ENCODE measurements at regions not wholly inside any gene's neighbourhood (a gene's known extent, or its start where the extent isn't known, plus 50 kb on each side); places are given as distances from the start of the nearest gene placed in this dataset.

GRCh38 chr6:147949981-147950622 lies 392.5 kb upstream of the SASH1 start:
- TF ChIP-seq CTCF (IDR thresholded peaks at IDR 0.05) (no peak), ATF6 (CRISPR knock-in tag; IDR thresholded peaks at IDR 0.05) (no peak), ESRRA (CRISPR knock-in tag; IDR thresholded peaks at IDR 0.05; ENCODE audit: borderline replicate concordance) (no peak), NFATC4 (CRISPR knock-in tag; IDR thresholded peaks at IDR 0.05) (no peak), JUN (CRISPR knock-in tag; IDR thresholded peaks at IDR 0.05) (no peak), ZNF281 (CRISPR knock-in tag; IDR thresholded peaks at IDR 0.05) (no peak), TEAD4 (CRISPR knock-in tag; IDR thresholded peaks at IDR 0.05) (no peak), E2F4 (CRISPR knock-in tag; IDR thresholded peaks at IDR 0.05; ENCODE audit: borderline replicate concordance, low read depth) (no peak), ZNF263 (CRISPR knock-in tag; IDR thresholded peaks at IDR 0.05; ENCODE audit: low read depth) (no peak), KAT7 (CRISPR knock-in tag; IDR thresholded peaks at IDR 0.05; ENCODE audit: borderline replicate concordance) (no peak), ZSCAN18 (CRISPR knock-in tag; IDR thresholded peaks at IDR 0.05) (no peak), ZNF232 (CRISPR knock-in tag; IDR thresholded peaks at IDR 0.05) (no peak), STAT6 (CRISPR knock-in tag; conservative IDR thresholded peaks at IDR 0.05; ENCODE audit: low read depth) (no peak)
